ENCODE measurements at regions not wholly inside any gene's neighbourhood (a gene's known extent, or its start where the extent isn't known, plus 50 kb on each side); places are given as distances from the start of the nearest gene placed in this dataset.

- DNase-seq (ENCODE audit: low spot score) (no peak), ATAC-seq (no peak)
- Mint-ChIP-seq H3K4me3 (no peak overlapping the region), H3K27ac (no peak overlapping the region), H3K27me3 (ENCODE audit: low read depth) (peaks cover 13% of the 10 kb centered on the region), H3K36me3 (peaks cover 7% of the 10 kb centered on the region; the same call in 1 of the 2 replicates), H3K9me3 (peaks cover 12% of the 10 kb centered on the region), H3K4me1 (no peaks in the 10 kb centered on the region)
- TF ChIP-seq RORB (CRISPR knock-in tag; IDR thresholded peaks at IDR 0.05): no peak
- no peak for TF ChIP-seq GABPB1 (CRISPR knock-in tag; IDR thresholded peaks at IDR 0.05)
- TF ChIP-seq FOXP1 (CRISPR knock-in tag; IDR thresholded peaks at IDR 0.05; ENCODE audit: borderline replicate concordance): no peak
- TF ChIP-seq SOX15 (CRISPR knock-in tag; IDR thresholded peaks at IDR 0.05): no peak
- no peak for TF ChIP-seq ZNF425 (CRISPR knock-in tag; conservative IDR thresholded peaks at IDR 0.05)
- no peak for TF ChIP-seq PRRX2 (CRISPR knock-in tag; IDR thresholded peaks at IDR 0.05)
- TF ChIP-seq USF2 (CRISPR knock-in tag; IDR thresholded peaks at IDR 0.05): no peak
- TF ChIP-seq TCF7 (CRISPR knock-in tag; IDR thresholded peaks at IDR 0.05; ENCODE audit: low read depth): no peak
- no peak for TF ChIP-seq SMAD4 (CRISPR knock-in tag; IDR thresholded peaks at IDR 0.05)
- no peak for TF ChIP-seq ERG (CRISPR knock-in tag; IDR thresholded peaks at IDR 0.05)
- no peak for TF ChIP-seq ETV6 (CRISPR knock-in tag; IDR thresholded peaks at IDR 0.05)
- ChIA-PET CTCF (interaction anchor here (1.6 to 3.0 kb wide), 2 partner anchors 11 to 38 kb away, joined by 4 to 18 read pairs; no protein-coding TSS in a partner anchor), POLR2A (no interaction called here)
Observed at GRCh38 chr2:121090088-121090715, 194.8 kb downstream of the TFCP2L1 start.

GRCh38 chr2:121092095-121092494 is 192.9 kb downstream of the TFCP2L1 start:
- H3K36me3 Mint-ChIP-seq: peaks cover 7% of the 10 kb centered on the region; the same call in 1 of the 2 replicates
- ChIA-PET POLR2A (no interaction called here), CTCF (interaction anchor here (1.3 to 3.0 kb wide), 5 partner anchors 13 to 264 kb away, joined by 3 to 18 read pairs (median 3); no protein-coding TSS in a partner anchor)
- DNase-seq (ENCODE audit: low spot score): no peak
- no peak overlapping the region for H3K4me3 Mint-ChIP-seq
- TF ChIP-seq SMAD3 (CRISPR knock-in tag; IDR thresholded peaks at IDR 0.05; ENCODE audit: borderline replicate concordance) (no peak), NFE2L1 (CRISPR knock-in tag; IDR thresholded peaks at IDR 0.05) (no peak), E2F4 (CRISPR knock-in tag; IDR thresholded peaks at IDR 0.05; ENCODE audit: borderline replicate concordance, low read depth) (no peak), NFYB (CRISPR knock-in tag; conservative IDR thresholded peaks at IDR 0.05; ENCODE audit: low read depth) (no peak), E2F1 (CRISPR knock-in tag; IDR thresholded peaks at IDR 0.05) (no peak), CREM (CRISPR knock-in tag; IDR thresholded peaks at IDR 0.05) (no peak), ATF3 (CRISPR knock-in tag; conservative IDR thresholded peaks at IDR 0.05) (no peak), CREB1 (CRISPR knock-in tag; IDR thresholded peaks at IDR 0.05) (no peak), ZNF532 (CRISPR knock-in tag; IDR thresholded peaks at IDR 0.05; ENCODE audit: borderline replicate concordance) (no peak), ETV6 (CRISPR knock-in tag; IDR thresholded peaks at IDR 0.05) (no peak), E2F5 (CRISPR knock-in tag; IDR thresholded peaks at IDR 0.05) (no peak)
- H3K9me3 Mint-ChIP-seq: peaks cover 12% of the 10 kb centered on the region
- H3K4me1 Mint-ChIP-seq: no peaks in the 10 kb centered on the region
- H3K27me3 Mint-ChIP-seq (ENCODE audit: low read depth): peaks cover 13% of the 10 kb centered on the region
- no peak overlapping the region for H3K27ac Mint-ChIP-seq
- no peak for ATAC-seq
